ENCODE measurements at regions not wholly inside any gene's neighbourhood (a gene's known extent, or its start where the extent isn't known, plus 50 kb on each side); places are given as distances from the start of the nearest gene placed in this dataset.

DNA sequence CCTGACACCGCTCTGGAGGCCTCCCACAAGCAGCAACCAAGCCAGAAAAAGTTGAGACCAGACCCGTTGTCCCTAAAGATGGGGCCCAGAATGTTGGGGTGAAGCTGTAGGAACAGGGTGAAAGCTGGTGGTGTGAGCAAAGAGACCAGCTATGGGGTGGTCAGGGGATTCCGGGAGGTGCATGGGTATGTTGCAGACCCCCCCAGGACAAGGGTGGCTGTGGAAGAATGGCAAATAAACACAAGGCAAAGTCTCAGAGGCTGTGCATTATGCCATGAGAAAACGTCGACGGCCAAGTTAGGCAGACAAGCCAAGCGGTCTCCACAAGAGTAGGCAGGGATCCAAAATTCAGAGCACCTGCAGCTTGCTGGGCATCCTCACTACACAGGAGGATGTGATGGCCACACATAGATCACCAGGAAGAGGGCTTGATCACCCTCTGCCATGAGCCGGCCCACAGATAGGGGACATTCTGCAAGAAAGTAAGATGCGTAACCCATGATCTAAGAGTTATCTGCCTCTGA, 58.8 kb upstream of the KCNA1 start (continued):
- TF ChIP-seq, protein P1, sequence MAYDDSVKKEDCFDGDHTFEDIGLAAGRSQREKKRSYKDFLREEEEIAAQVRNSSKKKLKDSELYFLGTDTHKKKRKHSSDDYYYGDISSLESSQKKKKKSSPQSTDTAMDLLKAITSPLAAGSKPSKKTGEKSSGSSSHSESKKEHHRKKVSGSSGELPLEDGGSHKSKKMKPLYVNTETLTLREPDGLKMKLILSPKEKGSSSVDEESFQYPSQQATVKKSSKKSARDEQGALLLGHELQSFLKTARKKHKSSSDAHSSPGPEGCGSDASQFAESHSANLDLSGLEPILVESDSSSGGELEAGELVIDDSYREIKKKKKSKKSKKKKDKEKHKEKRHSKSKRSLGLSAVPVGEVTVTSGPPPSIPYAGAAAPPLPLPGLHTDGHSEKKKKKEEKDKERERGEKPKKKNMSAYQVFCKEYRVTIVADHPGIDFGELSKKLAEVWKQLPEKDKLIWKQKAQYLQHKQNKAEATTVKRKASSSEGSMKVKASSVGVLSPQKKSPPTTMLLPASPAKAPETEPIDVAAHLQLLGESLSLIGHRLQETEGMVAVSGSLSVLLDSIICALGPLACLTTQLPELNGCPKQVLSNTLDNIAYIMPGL (CRISPR knock-in tag; IDR thresholded peaks at IDR 0.05; ENCODE audit: borderline replicate concordance) = no peak
- TF ChIP-seq KDM1A (IDR thresholded peaks at IDR 0.05; ENCODE audit: low read depth) = no peak
- TF ChIP-seq ESRRA (IDR thresholded peaks at IDR 0.05; ENCODE audit: borderline replicate concordance, low read length) = no peak
- TF ChIP-seq TFCP2L1 (CRISPR knock-in tag; IDR thresholded peaks at IDR 0.05) = no peak

GRCh38 chr12:4852308-4852707, 57.4 kb upstream of the KCNA1 start:
- Histone ChIP-seq H3K4me1 (no peaks in the 10 kb centered on the region), H3K9me3 (no peaks in the 10 kb centered on the region), H3K27ac (no peak overlapping the region), H3K4me2 (no peak overlapping the region), H3K4me3 (no peak overlapping the region)
- DNase-seq (ENCODE audit: low read depth in 1 of 2, low spot score in 1 of 2) (no peak), FAIRE-seq (no peak), ATAC-seq (no peak)
- 45% methylated on average over 8 of the region's 8 CpGs for WGBS (ENCODE audit: missing lambda C conversion rate)
- POLR2A ChIA-PET = no interaction called here
- no peak for TF ChIP-seq RFX5 (IDR thresholded peaks at IDR 0.05)
- TF ChIP-seq, protein P2, sequence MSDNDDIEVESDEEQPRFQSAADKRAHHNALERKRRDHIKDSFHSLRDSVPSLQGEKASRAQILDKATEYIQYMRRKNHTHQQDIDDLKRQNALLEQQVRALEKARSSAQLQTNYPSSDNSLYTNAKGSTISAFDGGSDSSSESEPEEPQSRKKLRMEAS (IDR thresholded peaks at IDR 0.05) = no peak
- TF ChIP-seq TFCP2L1 (CRISPR knock-in tag; IDR thresholded peaks at IDR 0.05) = no peak
- TF ChIP-seq, protein P3, sequence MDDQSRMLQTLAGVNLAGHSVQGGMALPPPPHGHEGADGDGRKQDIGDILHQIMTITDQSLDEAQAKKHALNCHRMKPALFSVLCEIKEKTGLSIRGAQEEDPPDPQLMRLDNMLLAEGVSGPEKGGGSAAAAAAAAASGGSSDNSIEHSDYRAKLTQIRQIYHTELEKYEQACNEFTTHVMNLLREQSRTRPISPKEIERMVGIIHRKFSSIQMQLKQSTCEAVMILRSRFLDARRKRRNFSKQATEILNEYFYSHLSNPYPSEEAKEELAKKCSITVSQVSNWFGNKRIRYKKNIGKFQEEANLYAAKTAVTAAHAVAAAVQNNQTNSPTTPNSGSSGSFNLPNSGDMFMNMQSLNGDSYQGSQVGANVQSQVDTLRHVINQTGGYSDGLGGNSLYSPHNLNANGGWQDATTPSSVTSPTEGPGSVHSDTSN (IDR thresholded peaks at IDR 0.05) = no peak
- TF ChIP-seq HOXB13 (CRISPR knock-in tag; IDR thresholded peaks at IDR 0.05; ENCODE audit: low read depth) = no peak
- TF ChIP-seq CEBPB (IDR thresholded peaks at IDR 0.05) = no peak
- TF ChIP-seq CHD4 (IDR thresholded peaks at IDR 0.05; ENCODE audit: borderline replicate concordance) = no peak
- no peak for TF ChIP-seq E2F6 (IDR thresholded peaks at IDR 0.05; ENCODE audit: borderline replicate concordance, low read depth)
- TF ChIP-seq, protein P4, sequence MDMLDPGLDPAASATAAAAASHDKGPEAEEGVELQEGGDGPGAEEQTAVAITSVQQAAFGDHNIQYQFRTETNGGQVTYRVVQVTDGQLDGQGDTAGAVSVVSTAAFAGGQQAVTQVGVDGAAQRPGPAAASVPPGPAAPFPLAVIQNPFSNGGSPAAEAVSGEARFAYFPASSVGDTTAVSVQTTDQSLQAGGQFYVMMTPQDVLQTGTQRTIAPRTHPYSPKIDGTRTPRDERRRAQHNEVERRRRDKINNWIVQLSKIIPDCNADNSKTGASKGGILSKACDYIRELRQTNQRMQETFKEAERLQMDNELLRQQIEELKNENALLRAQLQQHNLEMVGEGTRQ (IDR thresholded peaks at IDR 0.05) = no peak
- CTCF ChIA-PET = interaction anchor here (0.8 to 7.8 kb wide), 3 partner anchors 16 to 232 kb away, joined by 3 to 121 read pairs (median 80); no protein-coding TSS in a partner anchor

DNA sequence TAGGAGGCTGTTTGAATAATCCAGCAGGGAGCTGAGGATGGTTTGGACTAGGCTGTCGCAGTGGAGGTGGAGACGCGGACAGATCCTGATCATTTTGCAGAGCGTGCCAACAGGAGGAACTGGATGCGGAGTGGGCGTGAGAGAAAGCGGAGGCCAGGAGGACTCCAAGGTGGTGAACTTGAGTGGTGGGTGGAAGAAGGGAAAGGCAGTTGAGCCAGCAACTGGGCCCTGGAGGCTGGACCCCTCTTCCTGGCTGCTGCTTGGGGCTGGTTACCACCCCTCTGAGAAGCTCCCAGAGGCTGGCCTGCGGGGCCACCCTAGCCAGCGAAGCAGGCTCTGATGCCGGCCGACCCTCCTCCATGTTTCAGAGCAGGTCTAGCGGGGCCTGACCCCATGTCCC, 56.8 kb upstream of the KCNA1 start:
- FAIRE-seq (no peak), ATAC-seq (no peak), DNase-seq (ENCODE audit: low read depth in 1 of 2, low spot score in 1 of 2) (no peak)
- POLR2A ChIA-PET = no interaction called here
- no peak for TF ChIP-seq KDM5A (IDR thresholded peaks at IDR 0.05)
- no peak overlapping the region for H3K27ac ChIP-seq
- H3K4me3 ChIP-seq = no peak overlapping the region
- 67% methylated on average over 12 of the region's 12 CpGs for WGBS (ENCODE audit: missing lambda C conversion rate)
- H3K4me1 ChIP-seq = no peaks in the 10 kb centered on the region
- H3K4me2 ChIP-seq = no peak overlapping the region
- CTCF ChIA-PET = interaction anchor here (0.8 to 7.8 kb wide), 4 partner anchors 11 to 231 kb away, joined by 3 to 121 read pairs (median 53); no protein-coding TSS in a partner anchor
- no peaks in the 10 kb centered on the region for H3K9me3 ChIP-seq

GRCh38 chr12:4855121-4855924, 54.4 kb upstream of the KCNA1 start:
- H3K4me3 ChIP-seq = no peak overlapping the region
- CTCF ChIA-PET = interaction anchor here (0.6 to 8.6 kb wide), 58 partner anchors 8 to 415 kb away, joined by 3 to 157 read pairs (median 4); no protein-coding TSS in a partner anchor
- TF ChIP-seq CTCF (IDR thresholded peaks at IDR 0.05) (peak; percentile 61), RARB (CRISPR knock-in tag; IDR thresholded peaks at IDR 0.05) (no peak), RAD21 (conservative IDR thresholded peaks at IDR 0.05 in 1 of 2, IDR thresholded peaks at IDR 0.05 in 1 of 2) (peak; percentile 48 to 62; a peak in 3 of 5 replicates), KDM5A (IDR thresholded peaks at IDR 0.05) (no peak), SMC3 (IDR thresholded peaks at IDR 0.05) (peak; percentile 46; the same call in 2 of the 3 replicates), BHLHE40 (IDR thresholded peaks at IDR 0.05; ENCODE audit: low read depth, low read length) (no peak), ATOH8 (CRISPR knock-in tag; IDR thresholded peaks at IDR 0.05; ENCODE audit: low read depth) (no peak), CHD4 (IDR thresholded peaks at IDR 0.05; ENCODE audit: borderline replicate concordance) (no peak), JUN (IDR thresholded peaks at IDR 0.05) (no peak)
- DNase-seq (ENCODE audit: low read depth in 1 of 2, low spot score in 1 of 2) = peak; percentile 56 to 76
- no peaks in the 10 kb centered on the region for H3K4me1 ChIP-seq
- H3K9me3 ChIP-seq = no peaks in the 10 kb centered on the region
- no peak overlapping the region for H3K4me2 ChIP-seq
- WGBS (ENCODE audit: missing lambda C conversion rate) = 18% methylated on average over 14 of the region's 14 CpGs
- POLR2A ChIA-PET = no interaction called here
- no peak for FAIRE-seq
- peak; percentile 76 to 87 for ATAC-seq
- H3K27ac ChIP-seq = no peak overlapping the region

All from A549 (cell line).